Renal cortical epithelial cell (primary cell): ENCODE measurements at regions not wholly inside any gene's neighbourhood (a gene's known extent, or its start where the extent isn't known, plus 50 kb on each side); places are given as distances from the start of the nearest gene placed in this dataset.
A peak's percentile ranks its signal among the peaks of the same experiment; 100 is the strongest.
"Not testable (repeated sequence)": the region's sequence is repeated elsewhere in the genome, so short reads cannot be mapped to it uniquely, and the experiment has no call there.

Source experiments
- DNase-seq: peaks from one replicate; pipeline ENCODE4 v3.0.0-alpha.2; 2011; ENCODE audit warnings: low read depth

DNA sequence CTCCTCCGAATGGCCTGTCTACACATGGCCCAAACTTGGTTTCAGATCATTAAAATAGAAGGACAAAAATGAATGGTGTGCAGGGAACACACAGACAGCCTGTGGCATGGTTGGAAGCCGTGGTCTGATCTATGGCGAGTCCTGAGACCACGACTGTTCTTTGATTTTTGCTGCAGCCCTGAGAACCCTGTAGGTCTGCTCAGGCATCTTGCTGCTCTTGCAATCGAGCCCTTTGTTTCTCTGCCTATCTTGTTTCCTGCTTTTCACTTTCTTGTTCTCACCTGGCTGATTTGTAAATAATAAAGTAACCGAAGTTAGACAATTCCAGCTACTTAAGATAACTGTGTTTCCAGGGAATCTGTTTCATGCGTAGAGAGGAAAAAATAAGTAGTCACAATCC lies 54.1 kb upstream of the NBPF9 start:
- not testable (repeated sequence) for DNase-seq

DNA sequence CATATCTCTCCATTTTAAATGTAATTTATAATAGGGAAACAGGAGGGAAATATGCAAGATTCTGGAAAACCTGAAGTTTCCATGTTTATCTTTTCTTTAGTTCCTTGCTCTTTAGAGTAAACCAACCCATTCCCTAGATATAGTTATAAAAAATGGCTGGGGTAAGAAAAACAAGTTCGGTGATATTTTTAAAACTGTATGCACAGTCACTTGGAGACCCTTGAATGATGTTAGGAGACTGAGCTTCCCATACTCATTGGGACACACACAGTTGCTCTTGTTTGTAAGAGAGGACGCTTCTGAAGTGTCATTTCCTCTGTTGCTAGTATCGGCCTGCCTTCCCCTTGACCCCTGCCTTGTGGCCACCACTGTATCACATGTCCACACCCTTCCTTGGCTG lies 55.0 kb upstream of the NBPF9 start:
- not testable (repeated sequence) for DNase-seq

DNA sequence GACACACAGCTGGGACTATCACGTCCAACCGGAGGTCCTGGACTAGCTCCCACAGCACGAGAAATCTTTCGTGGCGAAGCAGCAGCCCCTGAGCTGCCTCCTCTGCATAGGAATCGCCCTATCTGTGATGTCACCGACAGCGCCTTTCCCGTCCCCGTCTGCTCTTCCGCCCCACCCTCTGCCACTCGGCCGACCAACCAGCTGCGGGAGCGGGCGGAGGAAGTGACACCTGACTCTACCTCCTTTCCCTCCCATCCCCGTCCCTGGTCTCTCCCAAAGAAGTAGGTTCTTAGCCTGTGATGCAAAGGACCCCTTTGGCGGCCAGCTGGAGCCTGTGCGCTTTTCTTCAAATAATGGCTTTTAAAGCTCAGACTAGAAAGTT lies 59.7 kb upstream of the NBPF9 start:
- not testable (repeated sequence) for DNase-seq

DNA sequence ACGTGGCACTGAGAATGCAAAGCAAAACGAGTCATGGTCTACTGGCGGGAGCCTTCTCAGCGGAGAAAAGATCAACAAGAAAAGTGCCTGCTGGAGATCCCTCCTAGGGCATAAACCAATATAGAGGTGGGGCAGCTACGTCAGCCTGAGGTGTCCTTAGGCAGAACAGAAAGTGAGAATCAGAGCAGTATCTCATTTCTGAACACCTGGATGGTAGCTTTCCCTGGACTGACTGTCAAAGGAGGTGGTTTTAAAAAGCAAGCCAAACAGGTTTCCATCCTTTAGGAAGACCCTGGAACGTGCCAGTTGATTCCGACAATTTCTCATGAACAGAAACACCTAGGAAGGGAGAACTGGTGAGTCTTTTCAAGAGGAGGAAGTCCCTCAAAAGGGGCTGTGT lies 71.4 kb upstream of the NBPF9 start:
- DNase-seq, result not testable (repeated sequence)

DNA sequence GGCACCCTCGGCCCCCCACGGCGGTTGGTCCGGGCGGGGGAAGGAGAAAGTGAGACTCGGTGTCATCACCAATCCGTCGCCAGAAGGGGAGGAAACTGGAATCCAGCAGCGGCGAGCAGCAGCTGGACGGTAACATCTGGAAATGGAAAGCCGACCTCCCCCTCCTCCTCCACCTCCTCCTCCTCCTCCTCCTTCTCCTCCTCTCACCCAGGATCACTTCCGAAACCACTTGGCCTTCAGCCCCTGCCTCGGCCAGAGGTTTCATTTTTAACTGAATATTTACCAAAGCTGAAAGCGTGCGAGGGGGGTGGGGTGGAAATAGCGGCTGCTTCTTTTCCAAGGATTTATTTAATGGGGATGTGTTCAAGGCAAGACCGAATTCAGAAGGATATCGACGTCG lies 72.5 kb upstream of the NBPF9 start:
- not testable (repeated sequence) for DNase-seq

DNA sequence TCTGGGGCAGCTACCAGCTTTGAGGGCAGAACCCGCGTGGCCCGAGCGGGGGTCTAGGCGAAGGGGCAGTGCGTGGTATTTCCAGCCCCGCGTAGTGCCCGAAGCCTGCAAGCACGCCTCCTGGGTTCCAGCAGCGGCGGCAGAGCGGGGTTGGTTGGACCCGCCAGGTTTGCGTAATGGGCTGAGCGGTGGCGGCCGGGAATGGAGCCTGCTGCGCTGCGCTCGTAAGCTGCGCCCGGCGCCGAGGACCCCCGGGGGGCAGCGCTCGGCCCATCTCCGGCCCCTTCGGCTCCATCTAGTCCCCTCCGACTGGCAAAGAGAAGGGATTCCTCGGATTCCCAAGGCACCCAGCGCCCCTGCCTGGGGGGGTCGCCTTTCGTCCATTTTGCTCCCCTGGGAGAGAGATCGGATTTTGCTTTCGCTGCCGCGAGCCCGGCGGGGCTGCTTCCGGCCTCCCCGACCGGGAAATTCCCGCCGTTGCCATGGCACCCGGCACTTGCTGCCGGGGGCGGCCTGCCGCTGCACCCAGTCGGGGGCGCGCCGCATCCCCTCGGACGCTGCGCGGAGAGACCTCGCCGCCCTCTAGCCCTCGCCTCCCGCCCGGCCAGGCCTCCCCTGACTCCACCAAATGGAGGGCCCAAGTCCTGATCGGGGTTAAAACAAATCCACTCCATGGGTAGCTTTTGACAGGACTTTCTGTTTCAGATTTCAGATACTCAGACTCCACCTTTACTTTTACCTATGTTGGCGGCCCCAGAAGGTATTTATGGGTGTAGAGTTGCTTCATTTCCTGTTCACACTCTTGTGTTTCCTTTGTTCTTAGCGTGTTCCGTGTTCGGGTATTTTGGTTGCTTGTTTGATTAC lies 73.3 kb upstream of the NBPF9 start:
- peak; percentile 8 for DNase-seq

DNA sequence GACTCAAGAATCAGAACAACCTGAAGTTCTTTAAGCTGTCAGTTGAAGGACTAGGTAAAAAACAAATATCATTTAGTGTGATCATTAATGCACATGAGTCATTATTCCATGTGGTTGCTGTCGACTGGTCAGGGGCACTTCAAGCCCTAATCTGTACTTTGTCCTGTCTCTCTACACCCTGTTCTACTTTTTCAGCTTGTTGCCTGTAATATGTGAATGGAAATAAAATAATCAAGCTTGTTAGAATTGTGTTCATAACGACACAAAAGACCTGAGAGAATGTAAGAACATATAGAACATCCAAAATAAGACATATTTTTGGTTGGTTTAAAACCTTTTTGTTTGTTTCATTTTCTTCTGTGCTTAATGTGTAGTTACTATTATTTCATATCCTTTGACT lies 87.4 kb upstream of the NBPF9 start:
- DNase-seq, result peak; percentile 37

DNA sequence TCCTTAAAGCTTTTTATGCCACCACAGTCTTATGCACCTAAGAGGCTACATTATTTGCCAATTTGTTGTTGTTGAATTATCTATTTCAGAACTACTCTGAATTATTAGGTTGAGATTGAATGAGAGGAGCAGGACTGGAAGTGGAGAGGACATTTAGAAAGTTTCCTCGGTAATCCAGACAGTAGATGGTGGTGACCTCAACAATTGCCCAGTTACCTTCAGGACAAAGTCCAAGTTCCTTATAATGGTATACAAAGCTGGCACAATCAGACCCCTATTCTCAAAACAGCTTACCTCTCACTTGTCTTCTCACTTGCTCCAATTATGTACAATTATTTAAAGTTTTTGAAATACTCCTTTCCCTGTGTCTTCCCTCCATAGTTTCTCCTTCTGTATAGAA lies 93.3 kb upstream of the NBPF9 start:
- not testable (repeated sequence) for DNase-seq

DNA sequence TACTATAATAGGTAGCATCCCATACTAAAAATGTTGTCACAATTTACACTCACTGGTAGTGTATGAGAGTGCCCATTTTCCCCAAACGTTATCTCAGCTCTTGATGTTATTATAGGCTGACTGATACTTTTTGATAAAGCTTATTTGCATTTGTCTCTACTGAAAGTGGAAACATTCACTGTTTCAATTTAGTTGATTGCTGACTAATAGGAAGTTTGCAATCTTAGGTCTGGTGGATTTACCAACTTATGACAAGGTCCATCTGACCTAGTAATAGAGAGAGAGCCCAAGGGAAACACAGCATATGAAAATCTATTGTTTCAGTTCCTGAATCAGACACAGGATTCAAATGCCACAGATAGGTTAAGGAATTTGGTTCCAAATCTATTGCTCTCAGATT lies 97.2 kb upstream of the NBPF9 start:
- DNase-seq, result peak; percentile 68

DNA sequence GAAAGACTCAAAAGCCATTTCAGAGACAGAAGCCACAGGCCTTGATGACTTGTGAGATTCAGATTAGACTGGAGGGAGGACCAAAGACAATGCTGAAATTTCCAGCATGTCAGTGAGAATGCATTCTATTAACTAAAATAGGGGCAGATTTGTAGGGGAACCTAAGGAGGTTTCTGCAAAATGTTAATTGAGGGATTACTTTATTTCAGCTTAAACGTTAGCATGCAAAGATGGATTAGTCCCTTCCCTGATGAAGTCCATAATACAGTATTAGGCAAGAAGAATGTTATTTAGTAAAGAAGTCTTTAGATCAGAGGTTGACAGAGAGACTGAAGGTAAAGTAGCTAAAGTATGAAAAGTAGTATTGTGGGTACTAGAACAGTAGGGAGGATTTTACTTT lies 98.9 kb upstream of the NBPF9 start:
- DNase-seq, result not testable (repeated sequence)

DNA sequence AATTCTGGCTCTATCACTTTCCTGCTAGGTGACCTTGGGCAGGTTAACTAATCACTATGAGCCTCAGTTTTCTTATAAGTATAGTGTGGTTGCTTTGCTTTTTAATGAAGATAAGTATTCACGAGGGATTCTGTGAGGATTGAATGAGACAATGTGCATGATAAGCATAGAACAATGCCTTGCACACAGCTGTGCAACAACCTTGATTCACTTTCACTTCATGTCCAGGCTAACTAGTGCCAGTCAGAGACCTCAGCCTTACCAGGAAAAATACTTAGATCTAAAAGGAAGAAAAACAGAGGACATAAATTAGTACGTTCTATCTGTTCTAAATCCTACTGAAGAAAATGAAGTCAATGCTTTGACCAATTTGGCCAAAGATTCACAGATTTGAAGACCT lies 101.0 kb upstream of the NBPF9 start:
- not testable (repeated sequence) for DNase-seq

DNA sequence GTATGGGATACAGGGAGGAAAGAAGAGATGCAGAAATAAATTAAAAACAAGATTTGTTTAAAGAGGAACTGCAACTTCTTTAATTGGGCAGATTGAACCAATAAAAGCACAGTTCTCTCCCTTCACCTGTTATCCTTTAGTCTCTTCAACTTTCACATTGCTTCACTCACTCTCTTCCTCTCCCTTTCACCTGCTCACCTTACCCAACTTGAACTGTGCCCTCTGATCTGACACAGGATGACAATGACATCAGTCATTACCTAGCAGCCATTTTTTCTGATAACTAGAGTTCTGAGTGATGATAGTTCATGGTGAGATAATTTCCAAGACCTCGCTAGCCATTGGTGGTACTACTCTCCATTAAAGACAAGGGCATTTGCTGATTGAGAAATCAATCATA lies 105.5 kb upstream of the NBPF9 start:
- not testable (repeated sequence) for DNase-seq

DNA sequence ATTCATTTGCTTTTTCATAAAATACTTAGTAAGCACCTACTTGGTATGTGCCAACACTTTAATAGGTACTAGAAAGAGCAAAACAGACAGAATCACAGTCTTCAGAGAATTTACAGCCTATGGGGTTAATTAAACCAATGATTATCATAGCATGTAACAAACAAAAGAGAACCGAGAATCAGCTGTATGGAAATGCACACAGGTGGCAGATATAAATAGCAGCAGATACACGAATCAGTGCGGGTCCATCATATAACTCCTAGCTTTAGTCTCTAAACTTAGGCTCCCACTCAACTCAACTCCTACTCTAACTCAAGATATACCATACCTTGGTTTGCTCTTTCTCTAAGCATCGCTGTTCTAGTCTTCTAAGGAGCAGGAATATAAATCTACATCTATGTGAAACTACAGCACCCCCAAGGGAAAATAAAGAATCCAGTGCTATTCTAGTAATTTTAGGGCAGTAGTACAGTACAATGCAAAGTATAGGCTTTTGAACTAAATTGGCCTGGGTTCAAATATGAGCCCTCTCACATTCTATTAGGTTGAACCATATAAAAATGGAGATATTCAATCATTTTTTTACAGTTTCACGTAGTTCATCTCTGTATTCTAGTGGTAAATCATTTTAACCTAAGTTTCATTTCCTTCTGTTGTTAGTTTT lies 108.5 kb upstream of the NBPF9 start:
- DNase-seq, result not testable (repeated sequence)

DNA sequence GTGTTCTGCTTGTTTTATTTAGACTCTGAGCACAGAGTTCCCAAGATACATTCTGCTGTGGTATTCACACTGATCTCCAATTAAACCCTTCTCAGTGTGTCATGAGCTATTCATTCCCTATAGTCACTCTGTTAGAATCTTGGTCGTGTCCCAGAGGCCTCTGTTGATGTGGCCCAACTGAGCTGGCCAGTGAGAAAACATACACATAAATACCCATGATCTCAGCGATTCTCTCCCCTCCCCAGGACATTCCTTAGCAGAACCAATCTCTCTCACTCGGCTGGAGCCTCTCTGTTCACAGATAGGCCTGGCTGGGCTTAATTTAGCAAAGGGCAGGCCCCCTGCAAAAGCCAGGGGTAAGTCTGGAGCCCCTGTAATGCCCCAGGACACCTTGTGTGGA lies 109.6 kb upstream of the NBPF9 start:
- not testable (repeated sequence) for DNase-seq

DNA sequence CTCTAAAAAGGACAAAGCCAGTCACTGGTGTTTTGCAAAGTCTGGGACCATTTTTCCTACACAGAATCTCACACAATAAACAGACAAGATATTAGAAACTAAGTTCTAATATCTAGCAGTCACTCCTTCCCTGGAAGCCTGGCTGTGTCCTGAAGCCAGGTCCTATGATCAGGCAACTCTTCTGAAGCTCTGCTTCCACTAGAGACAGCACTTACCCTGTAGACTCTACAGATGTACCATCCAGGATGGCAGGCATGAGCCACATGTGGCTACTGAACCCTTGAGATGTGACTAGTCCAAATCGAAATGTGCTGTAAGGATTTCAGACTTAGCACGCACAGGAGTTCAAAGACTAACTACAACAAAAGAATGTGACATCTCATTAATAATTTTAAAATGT lies 110.3 kb upstream of the NBPF9 start:
- DNase-seq, result not testable (repeated sequence)

DNA sequence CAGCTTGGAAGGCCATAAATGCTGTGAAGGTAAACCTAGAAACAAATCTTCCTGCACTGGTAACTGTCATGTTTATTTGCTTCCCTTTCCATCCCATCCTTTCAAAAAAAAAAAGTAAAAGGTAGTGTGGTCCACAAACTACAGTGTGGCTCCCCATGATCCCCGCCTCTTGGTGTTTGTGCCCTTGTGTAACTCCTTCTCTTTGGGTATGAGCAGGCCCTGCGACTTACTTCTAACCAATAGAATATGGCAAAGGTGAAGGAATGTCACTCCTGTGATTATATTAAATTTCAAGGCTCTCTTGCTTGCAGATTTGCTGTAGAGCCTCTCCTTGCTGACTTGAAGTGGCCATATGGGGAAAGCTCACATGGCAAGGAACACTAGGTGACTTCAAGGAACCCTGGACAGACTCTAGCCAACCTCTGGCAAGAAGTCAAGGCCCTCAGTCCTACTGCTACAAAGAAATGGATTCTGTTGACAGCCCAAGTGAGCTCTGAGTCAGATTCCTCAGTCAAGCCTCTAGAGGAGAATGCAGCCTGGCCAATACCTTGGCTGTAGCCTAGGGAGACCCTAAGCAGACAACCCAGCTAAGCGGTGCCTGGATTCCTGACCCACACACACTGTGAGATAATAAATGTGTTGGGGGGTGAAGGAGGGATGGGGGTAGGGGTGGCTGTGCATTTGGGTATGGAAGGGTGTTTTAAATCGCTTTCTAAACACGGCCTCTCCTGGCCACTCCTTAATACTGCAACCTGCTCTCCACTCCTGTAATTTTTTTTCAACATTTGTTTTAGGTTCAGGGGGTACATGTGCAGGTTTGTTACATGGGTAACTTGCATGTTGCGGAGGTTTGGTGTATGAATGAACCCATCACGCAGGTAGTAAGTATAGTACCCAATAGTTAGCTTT lies 115.0 kb upstream of the NBPF9 start:
- not testable (repeated sequence) for DNase-seq

DNA sequence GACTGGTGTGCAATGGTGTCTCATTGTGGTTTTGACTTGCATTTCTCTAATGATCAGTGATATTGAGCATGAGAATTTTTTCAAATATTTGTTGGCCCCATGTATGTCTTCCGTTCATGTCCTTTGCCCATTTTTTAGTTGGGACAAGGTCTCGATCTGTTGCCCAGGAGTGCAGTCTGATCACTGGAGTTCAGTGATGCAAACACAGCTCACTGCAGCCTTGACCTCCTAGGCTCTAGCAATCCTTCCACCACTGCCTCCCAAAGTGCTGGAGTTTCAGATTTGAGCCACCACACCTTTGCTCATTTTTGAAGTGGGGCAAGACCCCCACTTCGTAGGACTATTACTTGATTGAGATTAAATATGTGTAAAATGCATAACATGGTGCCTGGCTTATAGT lies 116.2 kb upstream of the NBPF9 start:
- DNase-seq, result not testable (repeated sequence)

DNA sequence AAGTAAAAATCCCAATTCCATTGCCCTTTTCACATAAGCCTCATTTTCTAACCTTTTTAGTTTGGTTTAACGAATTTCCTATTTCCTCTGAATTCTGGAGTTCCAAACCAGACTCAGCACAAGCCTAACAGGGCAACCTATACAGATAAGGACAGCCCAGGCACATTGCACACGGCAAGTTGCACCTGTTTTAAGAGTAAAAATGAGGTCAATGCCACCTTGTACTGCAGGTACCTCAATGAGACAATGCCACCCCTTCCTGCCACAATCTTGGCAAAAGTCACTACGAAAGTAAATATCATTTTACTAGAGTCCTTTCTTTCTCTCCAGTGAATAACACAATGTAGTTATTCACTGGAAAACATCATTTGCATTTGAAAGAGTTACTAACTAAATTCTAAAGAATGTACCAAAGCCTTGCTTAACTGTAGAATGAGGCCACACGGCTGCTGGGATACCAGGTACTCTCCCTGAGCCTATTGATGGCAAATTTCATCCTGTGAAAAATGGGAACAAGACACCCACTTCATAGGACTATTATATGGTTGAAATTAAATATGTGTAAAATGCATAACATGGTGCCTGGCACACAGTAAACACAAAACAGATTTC lies 117.2 kb upstream of the NBPF9 start:
- DNase-seq, result not testable (repeated sequence)

DNA sequence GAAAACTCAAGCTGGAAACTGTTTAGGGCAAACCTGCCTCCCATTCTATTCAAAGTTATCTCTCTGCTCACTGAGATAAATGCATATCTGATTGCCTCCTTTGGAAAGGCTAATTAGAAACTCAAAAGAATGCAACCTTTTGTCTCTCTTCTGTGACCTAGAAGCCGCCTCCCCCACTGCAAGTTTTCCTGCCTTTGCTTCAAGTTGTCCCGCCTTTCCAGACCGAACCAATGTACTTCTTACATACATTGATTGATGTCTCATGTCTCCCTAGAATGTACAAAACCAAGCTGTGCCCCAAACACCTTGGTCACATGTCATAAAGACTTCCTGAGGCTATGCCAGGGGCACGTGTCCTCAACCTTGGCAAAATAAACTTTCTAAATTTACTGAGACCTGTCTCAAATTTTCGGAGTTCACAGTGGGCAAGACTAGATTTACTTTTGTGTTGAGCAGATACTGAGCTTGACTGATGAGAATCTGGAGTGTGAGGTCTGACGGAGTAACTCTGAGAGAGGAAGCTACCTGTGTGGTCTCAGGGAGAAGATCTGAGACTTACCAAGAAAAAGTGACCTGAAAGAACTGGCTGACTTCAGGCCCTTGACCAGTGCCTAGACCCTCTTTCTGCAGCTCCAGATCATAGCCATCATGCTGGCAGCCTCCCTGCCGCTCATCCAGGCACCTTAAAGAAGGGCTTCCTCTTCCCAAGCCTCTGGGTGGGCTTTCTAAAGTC lies 124.7 kb upstream of the NBPF9 start:
- not testable (repeated sequence) for DNase-seq

DNA sequence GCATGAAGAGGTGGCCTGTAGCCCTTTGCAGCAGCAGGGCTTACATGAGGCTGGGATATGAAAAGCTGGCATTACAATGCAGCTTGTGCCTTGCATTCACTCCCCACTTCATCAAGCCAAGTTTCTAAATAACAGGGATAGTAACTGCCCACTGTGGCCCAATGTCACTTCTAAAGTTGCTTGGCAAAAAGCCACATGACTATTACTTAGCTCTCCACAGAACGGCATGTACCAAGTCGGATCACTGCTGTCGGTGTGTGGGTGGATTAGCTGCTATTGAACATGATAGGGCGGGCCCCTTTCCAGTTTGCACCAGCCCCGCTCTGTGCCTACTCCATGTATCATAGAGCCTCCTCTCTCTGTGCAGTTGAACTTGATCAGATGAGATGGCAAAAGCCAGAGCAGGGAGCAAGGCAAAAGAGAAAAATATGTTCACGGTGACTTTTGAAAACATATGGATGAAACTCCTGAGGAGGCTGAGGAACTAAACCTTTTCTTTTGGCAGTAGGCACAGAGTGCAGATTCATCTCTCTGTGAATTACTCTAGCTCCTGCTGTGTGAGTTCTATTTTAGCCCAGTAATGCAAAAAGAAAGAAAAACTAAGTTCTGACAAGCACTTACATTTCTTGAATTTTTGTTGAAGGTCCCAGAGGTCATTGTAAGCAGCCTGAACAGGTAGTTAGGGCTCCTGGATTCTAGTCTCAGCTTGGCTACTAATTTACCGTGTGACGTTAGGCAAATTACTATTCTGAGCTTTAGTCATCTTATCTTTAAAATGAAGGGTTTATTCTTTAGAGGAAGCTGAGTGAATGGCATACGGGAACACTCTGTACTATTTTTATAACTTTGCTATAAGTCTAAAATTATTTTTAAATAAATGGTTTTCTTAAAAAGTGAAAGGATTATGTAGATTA lies 125.6 kb upstream of the NBPF9 start:
- not testable (repeated sequence) for DNase-seq
